ENCODE measurements at regions not wholly inside any gene's neighbourhood (a gene's known extent, or its start where the extent isn't known, plus 50 kb on each side); places are given as distances from the start of the nearest gene placed in this dataset.

DNA sequence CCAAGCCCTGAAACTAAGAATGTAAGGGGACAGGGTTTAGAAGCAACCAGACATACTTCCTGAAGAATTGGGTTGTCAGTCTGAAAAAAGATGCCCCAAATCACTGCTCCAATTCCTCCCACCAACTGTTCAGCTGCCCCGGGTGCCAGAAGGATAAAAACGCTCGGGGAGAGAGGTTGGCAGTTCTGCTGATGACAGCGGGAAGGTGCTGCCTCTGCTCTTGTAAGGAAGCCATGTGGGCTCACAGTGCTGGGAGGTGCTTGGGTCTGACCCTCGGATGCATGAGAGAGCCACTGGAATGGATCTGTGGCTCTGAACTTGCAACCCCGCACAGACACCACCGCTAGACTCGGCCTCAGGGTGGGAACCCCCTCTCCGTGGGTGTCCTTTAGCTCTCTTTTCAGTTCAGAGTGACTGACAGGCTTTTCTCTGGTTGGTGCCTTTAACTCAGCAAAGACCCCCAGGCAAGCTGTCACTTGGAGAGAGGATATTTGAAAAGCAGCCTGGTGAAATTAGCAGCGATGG lies 364.8 kb upstream of the RBFOX1 start:
- ChIA-PET CTCF (no interaction called here), POLR2A (ENCODE audit: unreplicated experiment) (no interaction called here)
- Histone ChIP-seq H2BK20ac (ENCODE audit: low read depth, low read length) (no peak overlapping the region), H4K91ac (ENCODE audit: insufficient read depth, low read depth, low read length) (no peak overlapping the region), H3K23ac (ENCODE audit: low read depth, low read length) (no peak overlapping the region), H3K9me1 (ENCODE audit: insufficient read depth, low read length) (no peaks in the 10 kb centered on the region), H3K4ac (ENCODE audit: low read depth, low read length) (no peak overlapping the region), H2AK5ac (ENCODE audit: low read depth, low read length) (no peak overlapping the region), H3K9ac (ENCODE audit: low read depth, low read length) (no peak overlapping the region), H2AFZ (replicated peaks; ENCODE audit: low read length, poor library complexity) (no peak overlapping the region), H2BK15ac (ENCODE audit: low read depth, low read length) (no peak overlapping the region), H3K18ac (ENCODE audit: low read depth, low read length) (no peak overlapping the region), H2BK5ac (ENCODE audit: low read depth, low read length, poor library complexity, severe bottlenecking) (no peak overlapping the region), H3K4me3 (ENCODE audit: insufficient read depth, low read depth, low read length) (no peak overlapping the region), H3K56ac (ENCODE audit: extremely low read depth, insufficient read depth, low read length) (no peak overlapping the region), H3K27ac (ENCODE audit: insufficient read depth, low read length) (no peak overlapping the region), H4K8ac (ENCODE audit: low read depth in 2 of 2, low read length in 2 of 2) (no peak overlapping the region), H3K4me1 (ENCODE audit: control insufficient read depth, insufficient read depth, low read length) (no peaks in the 10 kb centered on the region), H3K4me2 (ENCODE audit: low read depth, low read length) (no peak overlapping the region), H4K5ac (ENCODE audit: low read depth, low read length) (no peak overlapping the region), H3K14ac (replicated peaks; ENCODE audit: low read depth, low read length) (no peak overlapping the region), H3K36me3 (ENCODE audit: control insufficient read depth, insufficient read depth, low read length) (no peaks in the 10 kb centered on the region), H3K27me3 (ENCODE audit: control insufficient read depth, insufficient read depth, low read length) (no peaks in the 10 kb centered on the region), H4K20me1 (ENCODE audit: insufficient read depth, low read length) (no peaks in the 10 kb centered on the region), H2BK120ac (ENCODE audit: low read depth, low read length) (no peak overlapping the region), H3K79me1 (ENCODE audit: low read depth in 1 of 2, low read length in 2 of 2) (no peaks in the 10 kb centered on the region), H2AK9ac (replicated peaks; ENCODE audit: low read depth, low read length, poor library complexity) (no peak overlapping the region), H3K9me3 (ENCODE audit: control insufficient read depth, insufficient read depth, low read length) (peaks cover 26% of the 10 kb centered on the region)
- no peak for DNase-seq
- 0% methylated on average over 1 of the region's 10 CpGs; no CpG with 5 or more reads in 1 of the 2 experiments for WGBS, 2 experiments (ENCODE audit: extremely low coverage in 2 of 2, insufficient read length in 1 of 2)
- no peak for ATAC-seq (ENCODE audit: low read depth)
- TF ChIP-seq RFX5 (IDR thresholded peaks at IDR 0.05; ENCODE audit: low read depth, low read length) (no peak), MXI1 (IDR thresholded peaks at IDR 0.05; ENCODE audit: borderline replicate concordance, low read depth, low read length) (no peak), SMC3 (IDR thresholded peaks at IDR 0.05; ENCODE audit: low read depth, low read length) (no peak), BHLHE40 (IDR thresholded peaks at IDR 0.05; ENCODE audit: low read depth, low read length) (no peak), CEBPB (IDR thresholded peaks at IDR 0.05; ENCODE audit: low read depth, low read length) (no peak), RCOR1 (IDR thresholded peaks at IDR 0.05; ENCODE audit: insufficient replicate concordance, low read length) (no peak), POLR2A (IDR thresholded peaks at IDR 0.05; ENCODE audit: low read depth, low read length) (no peak), FOS (IDR thresholded peaks at IDR 0.05; ENCODE audit: low read depth, low read length) (no peak), MAZ (IDR thresholded peaks at IDR 0.05; ENCODE audit: borderline replicate concordance, low read depth, low read length) (no peak), NFE2L2 (IDR thresholded peaks at IDR 0.05; ENCODE audit: low read depth, low read length) (no peak), CHD1 (IDR thresholded peaks at IDR 0.05; ENCODE audit: low read depth, low read length) (no peak), RAD21 (IDR thresholded peaks at IDR 0.05; ENCODE audit: low read length) (no peak), MAFK (IDR thresholded peaks at IDR 0.05; ENCODE audit: low read depth, low read length) (no peak)
- TF ChIP-seq, protein P1, sequence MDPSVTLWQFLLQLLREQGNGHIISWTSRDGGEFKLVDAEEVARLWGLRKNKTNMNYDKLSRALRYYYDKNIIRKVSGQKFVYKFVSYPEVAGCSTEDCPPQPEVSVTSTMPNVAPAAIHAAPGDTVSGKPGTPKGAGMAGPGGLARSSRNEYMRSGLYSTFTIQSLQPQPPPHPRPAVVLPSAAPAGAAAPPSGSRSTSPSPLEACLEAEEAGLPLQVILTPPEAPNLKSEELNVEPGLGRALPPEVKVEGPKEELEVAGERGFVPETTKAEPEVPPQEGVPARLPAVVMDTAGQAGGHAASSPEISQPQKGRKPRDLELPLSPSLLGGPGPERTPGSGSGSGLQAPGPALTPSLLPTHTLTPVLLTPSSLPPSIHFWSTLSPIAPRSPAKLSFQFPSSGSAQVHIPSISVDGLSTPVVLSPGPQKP (IDR thresholded peaks at IDR 0.05; ENCODE audit: borderline replicate concordance, low read depth, low read length) = no peak
- TF ChIP-seq, protein P2, sequence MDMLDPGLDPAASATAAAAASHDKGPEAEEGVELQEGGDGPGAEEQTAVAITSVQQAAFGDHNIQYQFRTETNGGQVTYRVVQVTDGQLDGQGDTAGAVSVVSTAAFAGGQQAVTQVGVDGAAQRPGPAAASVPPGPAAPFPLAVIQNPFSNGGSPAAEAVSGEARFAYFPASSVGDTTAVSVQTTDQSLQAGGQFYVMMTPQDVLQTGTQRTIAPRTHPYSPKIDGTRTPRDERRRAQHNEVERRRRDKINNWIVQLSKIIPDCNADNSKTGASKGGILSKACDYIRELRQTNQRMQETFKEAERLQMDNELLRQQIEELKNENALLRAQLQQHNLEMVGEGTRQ (IDR thresholded peaks at IDR 0.05; ENCODE audit: low read depth, low read length) = no peak
- TF ChIP-seq, protein P3, sequence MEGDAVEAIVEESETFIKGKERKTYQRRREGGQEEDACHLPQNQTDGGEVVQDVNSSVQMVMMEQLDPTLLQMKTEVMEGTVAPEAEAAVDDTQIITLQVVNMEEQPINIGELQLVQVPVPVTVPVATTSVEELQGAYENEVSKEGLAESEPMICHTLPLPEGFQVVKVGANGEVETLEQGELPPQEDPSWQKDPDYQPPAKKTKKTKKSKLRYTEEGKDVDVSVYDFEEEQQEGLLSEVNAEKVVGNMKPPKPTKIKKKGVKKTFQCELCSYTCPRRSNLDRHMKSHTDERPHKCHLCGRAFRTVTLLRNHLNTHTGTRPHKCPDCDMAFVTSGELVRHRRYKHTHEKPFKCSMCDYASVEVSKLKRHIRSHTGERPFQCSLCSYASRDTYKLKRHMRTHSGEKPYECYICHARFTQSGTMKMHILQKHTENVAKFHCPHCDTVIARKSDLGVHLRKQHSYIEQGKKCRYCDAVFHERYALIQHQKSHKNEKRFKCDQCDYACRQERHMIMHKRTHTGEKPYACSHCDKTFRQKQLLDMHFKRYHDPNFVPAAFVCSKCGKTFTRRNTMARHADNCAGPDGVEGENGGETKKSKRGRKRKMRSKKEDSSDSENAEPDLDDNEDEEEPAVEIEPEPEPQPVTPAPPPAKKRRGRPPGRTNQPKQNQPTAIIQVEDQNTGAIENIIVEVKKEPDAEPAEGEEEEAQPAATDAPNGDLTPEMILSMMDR (conservative IDR thresholded peaks at IDR 0.05; ENCODE audit: low read depth, low read length) = no peak
- dilution Hi-C loops (cut with HindIII; ENCODE audit: low sequenced_read_pairs, unreplicated experiment) (no loop called here), intact Hi-C loops (cut with micrococcal nuclease) (no loop called here), in situ Hi-C loops (cut with MboI; ENCODE audit: low sequenced_read_pairs) (no loop called here)
- BruUV-seq (replicated peaks) = no TSS peak
